DMS53 treated with DMSO at 0.1 percent for 48 hours (cell line): ENCODE measurements at regions not wholly inside any gene's neighbourhood (a gene's known extent, or its start where the extent isn't known, plus 50 kb on each side); places are given as distances from the start of the nearest gene placed in this dataset.

Source experiments
- DNase-seq: peaks from one replicate; lab custom pipeline; 2025; ENCODE audit not compliant: unreplicated experiment; lab: John Stamatoyannopoulos, UW

- DNase-seq: no peak
Observed at GRCh38 chr3:148204131-148204530, 493.6 kb upstream of the AGTR1 start.

GRCh38 chr3:148205977-148206376 is 491.7 kb upstream of the AGTR1 start:
- no peak for DNase-seq

DNA sequence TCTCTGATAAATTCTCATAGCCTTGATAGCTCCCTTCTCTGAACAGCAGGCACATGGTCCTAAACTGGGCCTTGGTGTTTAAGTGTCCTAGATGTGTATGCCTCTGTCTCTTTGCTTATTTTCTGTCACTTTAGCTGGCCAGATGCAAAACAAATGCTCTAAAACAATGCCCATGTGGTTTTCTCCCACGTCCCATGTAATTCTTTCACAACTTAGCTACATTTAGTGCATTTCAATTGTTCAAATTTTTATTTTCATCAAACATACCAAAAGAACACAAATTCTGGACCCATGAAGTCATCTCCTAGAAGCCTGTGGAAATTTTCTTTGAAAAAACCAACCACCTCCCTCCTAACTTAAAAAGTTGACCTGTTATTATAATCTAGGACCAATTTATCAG is 491.3 kb upstream of the AGTR1 start:
- no peak for DNase-seq

DNA sequence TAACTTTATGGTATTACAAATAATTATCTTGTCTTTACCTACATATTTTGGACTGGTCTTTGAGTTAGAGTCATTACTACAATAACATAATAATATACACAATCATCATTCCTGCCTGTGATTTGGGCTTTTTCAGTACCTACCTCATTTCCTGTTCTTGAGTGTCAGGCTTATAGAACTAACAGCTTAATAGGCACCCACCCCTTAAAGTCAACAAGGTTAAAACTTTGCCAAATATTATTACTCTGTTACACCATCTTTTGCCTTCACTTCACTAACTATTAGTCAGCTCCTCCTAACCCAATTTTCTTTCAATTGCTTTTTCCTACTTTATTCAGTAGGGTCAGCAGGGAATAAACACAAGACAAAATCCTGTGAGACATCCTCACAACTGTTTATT is 488.7 kb upstream of the AGTR1 start:
- no peak for DNase-seq

GRCh38 chr3:148211725-148212124 is 486.0 kb upstream of the AGTR1 start:
- DNase-seq: no peak

DNA sequence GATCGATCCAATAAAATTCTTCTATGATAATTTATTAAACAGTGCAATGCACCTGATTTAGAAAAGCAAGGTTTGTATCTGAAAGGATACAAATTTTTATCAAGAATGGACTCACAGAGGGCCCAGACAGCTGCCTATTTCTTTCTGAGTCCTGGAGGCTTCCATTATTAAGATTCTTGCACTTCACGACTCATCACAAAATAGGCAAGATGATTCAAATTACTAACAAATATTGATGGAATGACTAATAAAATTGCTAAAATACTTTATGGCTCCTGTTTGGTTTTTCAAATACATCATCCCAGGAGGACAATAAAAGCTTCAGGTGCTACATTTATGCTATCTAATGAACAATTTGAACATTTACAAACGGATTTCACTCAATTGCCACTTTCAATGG is 483.0 kb upstream of the AGTR1 start:
- DNase-seq: no peak

GRCh38 chr3:148217317-148217716 is 480.4 kb upstream of the AGTR1 start:
- DNase-seq: no peak

DNA sequence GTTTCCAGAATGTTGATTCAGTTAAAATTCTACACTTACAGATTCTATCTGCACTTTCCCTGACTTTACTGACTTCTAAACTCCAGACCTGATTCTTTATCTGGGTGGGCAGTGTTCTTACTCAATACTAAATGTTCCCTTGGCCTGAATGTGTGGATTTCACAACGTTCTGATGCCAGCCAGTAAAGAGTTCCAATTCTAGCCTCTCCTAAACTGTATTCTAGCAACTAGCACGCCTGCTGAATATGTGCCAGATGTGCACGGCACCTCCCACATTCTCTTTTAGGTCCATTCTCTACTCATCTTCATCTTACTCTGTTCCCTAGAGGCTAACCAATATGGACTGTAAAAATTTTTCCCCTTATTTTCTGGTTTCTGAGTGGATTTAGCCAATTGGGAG is 479.5 kb upstream of the AGTR1 start:
- DNase-seq: no peak

DNA sequence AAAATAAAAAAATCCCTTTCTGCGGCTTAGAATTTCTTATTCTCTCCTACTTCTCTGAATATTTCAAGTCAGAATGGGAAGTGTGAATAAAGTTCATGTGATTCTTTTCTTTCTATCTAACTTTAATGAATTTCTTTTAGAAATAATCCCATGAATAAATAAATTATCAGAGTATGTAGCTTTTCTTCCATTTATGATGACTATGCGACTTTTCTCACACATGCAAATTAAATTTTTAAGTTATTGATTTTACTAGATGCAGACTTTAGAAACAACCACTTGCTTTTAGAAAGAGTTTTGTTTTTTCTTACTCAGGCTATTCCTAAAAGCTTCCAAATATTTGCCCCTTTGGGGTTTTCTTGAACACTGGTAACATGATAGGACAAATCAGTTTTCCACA is 477.7 kb upstream of the AGTR1 start:
- DNase-seq: no peak

DNA sequence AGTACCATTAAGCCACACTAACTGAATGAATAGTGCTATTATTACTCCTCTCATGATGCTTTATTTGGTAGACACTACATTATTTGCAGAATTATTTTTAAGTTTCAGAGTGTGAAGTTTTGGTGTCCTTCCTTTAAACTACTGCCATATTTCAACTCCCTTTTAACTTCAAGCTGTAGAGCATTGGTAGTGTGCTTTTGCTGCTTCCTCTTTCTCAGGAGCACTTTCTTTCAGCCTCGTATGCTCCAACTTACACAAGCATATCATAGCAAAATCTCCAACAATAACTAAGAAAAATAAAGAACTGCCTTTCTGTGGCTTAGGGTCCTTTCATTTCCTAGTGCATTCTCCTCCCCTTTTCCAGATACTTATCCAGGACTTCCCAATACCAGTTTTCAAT is 476.4 kb upstream of the AGTR1 start:
- no peak for DNase-seq

DNA sequence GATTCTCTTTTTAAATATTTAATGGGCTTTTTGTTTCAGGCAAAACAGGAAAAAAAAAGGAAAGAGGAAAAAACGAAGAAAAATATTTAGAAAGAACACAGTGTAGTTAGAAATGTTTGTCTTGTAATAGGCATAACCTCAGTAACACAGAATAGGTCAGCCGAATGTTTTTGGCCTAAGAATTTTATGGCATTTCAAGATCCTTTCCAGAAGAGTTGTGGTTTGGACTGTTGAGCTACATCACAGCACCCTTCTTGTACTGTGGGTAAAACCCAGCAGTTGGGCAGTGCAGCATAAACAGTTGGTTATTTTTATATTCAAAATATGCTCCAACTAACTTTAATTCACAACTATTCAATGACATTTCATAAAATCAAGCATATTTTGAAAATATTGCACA is 474.4 kb upstream of the AGTR1 start:
- no peak for DNase-seq

GRCh38 chr3:148226246-148226645 is 471.5 kb upstream of the AGTR1 start:
- no peak for DNase-seq

GRCh38 chr3:148227534-148227933 is 470.2 kb upstream of the AGTR1 start:
- DNase-seq: no peak

DNA sequence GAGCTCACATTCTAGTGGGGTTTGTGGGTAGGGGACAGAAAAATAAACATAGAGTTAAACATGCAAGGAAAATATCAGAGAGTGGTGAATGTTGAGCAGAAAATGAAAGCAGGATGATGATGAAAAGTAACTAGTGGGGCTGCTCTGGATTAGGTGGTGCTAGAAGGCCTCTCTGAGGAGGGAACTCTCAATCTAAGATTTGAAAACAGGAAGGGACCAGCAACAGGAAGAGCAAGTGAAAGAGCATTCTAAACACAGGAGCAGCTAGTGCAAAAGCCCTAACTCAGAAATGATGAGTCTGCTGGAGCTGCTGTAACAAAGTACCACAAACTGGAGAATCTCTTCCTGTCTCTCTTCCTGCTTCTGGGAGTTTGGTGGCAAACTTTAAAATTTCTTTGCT is 468.6 kb upstream of the AGTR1 start:
- DNase-seq: no peak

- no peak for DNase-seq
Observed at GRCh38 chr3:148230473-148230872, 467.2 kb upstream of the AGTR1 start.

- no peak for DNase-seq
Observed at GRCh38 chr3:148232389-148232788, 465.3 kb upstream of the AGTR1 start.

GRCh38 chr3:148233403-148233802 is 464.3 kb upstream of the AGTR1 start:
- no peak for DNase-seq

DNA sequence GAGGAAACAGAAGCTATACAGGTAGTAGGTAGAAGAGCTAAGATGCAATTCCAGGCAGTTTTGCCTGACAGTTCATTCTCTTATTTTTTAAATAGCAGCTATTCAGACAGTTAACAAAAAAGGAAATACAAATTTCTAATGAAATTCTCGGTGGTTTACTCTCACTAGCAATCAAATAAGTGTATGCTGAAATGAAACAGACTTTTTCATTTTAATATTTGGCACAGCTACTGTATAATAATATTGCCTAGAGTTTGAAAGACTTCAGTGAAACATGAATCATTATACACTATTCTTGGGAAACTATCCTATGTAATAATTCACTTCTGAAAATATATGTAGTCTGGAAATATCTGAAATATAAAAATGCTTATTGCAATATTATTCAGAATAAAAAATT is 463.2 kb upstream of the AGTR1 start:
- DNase-seq: no peak

DNA sequence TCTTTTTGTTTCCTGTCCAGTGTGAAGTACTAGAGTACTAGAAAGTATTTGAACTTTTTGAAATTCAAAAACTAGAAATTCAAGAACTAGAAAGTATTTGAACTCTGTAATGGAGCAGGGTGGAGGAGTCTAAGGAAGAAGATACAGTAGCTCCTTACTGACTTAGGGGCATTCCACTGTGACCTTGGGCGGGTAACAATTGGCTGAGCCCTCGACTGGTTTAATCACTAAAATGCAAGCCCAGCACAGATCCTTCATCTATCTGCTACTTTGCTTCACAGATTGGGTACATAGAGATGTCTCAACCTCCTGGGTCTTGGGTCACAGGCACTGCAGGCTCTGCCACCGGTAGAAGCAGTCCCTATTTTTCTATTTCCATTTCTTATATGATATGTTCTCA is 462.1 kb upstream of the AGTR1 start:
- DNase-seq: no peak

GRCh38 chr3:148238421-148238821 is 459.3 kb upstream of the AGTR1 start:
- no peak for DNase-seq

DNA sequence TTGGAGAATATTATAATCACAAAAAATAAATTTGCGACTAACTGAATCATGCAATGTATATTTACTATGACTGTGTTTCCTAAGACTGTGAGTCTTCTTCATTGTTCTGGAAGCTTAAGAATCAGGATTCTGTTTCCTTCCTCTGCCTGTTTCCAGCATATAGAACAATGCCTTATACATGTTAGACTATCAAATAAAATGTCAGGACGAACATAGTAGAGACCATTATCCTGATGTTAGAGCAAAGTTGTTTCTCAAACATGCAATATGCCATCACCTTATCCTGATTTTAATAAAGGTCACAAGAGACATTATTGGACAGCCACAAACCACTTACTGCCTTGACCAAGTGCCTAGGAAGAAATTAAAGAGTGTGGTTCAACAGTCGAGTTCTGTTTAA is 457.4 kb upstream of the AGTR1 start:
- DNase-seq: no peak

DNA sequence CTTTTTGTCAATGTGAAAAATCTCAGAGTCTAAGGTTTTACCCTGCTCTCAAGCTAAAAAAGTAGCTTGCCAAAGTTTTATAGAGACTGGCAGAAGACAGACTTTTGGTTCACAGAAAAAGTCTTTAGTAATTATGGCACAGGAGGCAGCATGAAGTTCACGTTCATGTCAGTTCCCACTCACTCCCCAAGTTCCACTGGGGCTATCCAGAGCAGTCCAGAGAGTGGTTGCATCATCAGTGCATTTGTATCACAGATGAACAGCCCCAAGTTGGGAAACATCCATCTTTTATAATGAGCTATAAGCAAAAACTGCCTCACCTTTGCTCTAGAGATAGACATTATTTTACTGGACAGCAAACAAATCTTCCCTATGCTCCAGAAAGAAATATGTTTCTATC is 454.1 kb upstream of the AGTR1 start:
- no peak for DNase-seq

DNA sequence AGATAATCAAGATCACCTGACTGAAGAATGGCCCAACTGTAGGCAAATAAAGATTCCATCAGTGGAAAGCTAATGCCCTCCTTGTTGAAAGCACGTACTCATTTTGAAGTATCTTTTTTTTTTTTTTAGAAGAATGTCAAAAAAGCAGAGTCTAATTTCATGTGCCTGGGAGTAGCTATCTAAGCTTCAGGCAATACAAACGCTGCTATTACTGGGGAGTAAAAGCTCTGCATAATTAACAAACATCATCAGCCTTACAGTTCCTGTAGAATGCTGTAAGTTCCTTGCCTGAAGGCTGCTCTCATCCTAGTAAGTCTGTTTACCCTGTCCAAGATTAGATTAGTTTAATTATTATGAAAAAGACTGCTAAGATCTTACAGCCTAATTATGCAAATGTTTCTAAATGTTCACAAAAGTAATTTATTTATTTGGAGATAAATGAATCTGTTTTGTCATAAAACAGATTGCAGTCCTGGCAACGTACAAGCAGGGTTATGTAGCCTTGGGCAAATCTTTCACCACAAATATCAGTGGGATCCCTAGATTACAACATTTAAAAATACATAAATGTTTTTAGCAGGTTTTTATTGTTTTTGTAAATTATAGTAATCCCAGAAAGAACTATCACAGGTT is 451.3 kb upstream of the AGTR1 start:
- DNase-seq: no peak

- no peak for DNase-seq
Observed at GRCh38 chr3:148253713-148254112, 444.0 kb upstream of the AGTR1 start.
